Upper lobe of left lung (tissue), 6 donors: ENCODE measurements at regions not wholly inside any gene's neighbourhood (a gene's known extent, or its start where the extent isn't known, plus 50 kb on each side); places are given as distances from the start of the nearest gene placed in this dataset.

Source experiments
- ATAC-seq, 2 donors: fragments of 200-7000 bp; cut with Tn5 transposase; one replicate each; pipeline ENCODE4 v1.9.1; 2022; ENCODE audit warnings: mild to moderate bottlenecking in 2 of 2, moderate library complexity in 2 of 2; ENCODE audit not compliant: low FRiP score in 2 of 2
- DNase-seq, 2 donors: peaks; one replicate each; pipeline ENCODE4 v3.0.0-alpha.2; 2019 to 2020
- H3K27ac ChIP-seq, 4 donors: fragments of 200-600 bp; sonication (generic); one replicate each; pipeline ENCODE4 v1.5.1; 2016 to 2019
- H3K27me3 ChIP-seq, 4 donors: fragments of 200-600 bp; sonication (generic); one replicate each; pipeline ENCODE4 v1.5.1; 2017 to 2019
- H3K36me3 ChIP-seq, 4 donors: fragments of 200-600 bp; sonication (generic); one replicate each; pipeline ENCODE4 v1.5.1; 2016 to 2019
- H3K4me1 ChIP-seq, 4 donors: fragments of 200-600 bp; sonication (generic); one replicate each; pipeline ENCODE4 v1.5.1; 2018 to 2019
- H3K4me3 ChIP-seq, 4 donors: fragments of 200-600 bp; sonication (generic); one replicate each; pipeline ENCODE4 v1.5.1; 2017 to 2019; ENCODE audit warnings: mild to moderate bottlenecking in 2 of 4, moderate library complexity in 1 of 4
- H3K9me3 ChIP-seq, 4 donors: fragments of 200-600 bp; sonication (generic); one replicate each; pipeline ENCODE4 v1.5.1; 2018 to 2019
- EP300 ChIP-seq, 4 donors: sonication (generic); formaldehyde crosslinking; IDR thresholded peaks; one replicate each; pipeline ENCODE4 v1.5.1; 2017; ENCODE audit warnings: antibody characterized with exemption in 4 of 4, control low read depth in 2 of 4
- POLR2A ChIP-seq, 4 donors: fragments of 450-650 bp; IDR thresholded peaks; one replicate each; pipeline ENCODE4 v1.5.1; 2016 to 2017; ENCODE audit warnings: antibody characterized with exemption in 4 of 4, mild to moderate bottlenecking in 2 of 4
- POLR2AphosphoS5 ChIP-seq, 2 donors: sonication (generic); formaldehyde crosslinking; IDR thresholded peaks; one replicate each; pipeline ENCODE4 v1.5.1; 2017; ENCODE audit warnings: antibody characterized with exemption in 2 of 2
- WGBS, 2 donors: methylation state at CpG; one replicate each; pipeline ENCODE4 v1.1.5; 2017 to 2018; 5-methylcytosine and 5-hydroxymethylcytosine counted together
- TF ChIP-seq, protein P1 (sequence below), 6 experiments: fragments of 450-650 bp in 4 of 6; fragments of 200-600 bp in 2 of 6; sonication (generic) in 2 of 6; IDR thresholded peaks; one replicate each; pipeline ENCODE4 v1.5.1; 2016 to 2019; ENCODE audit warnings: antibody characterized with exemption in 6 of 6
- donor health status: DM: no; HTN: no; CAD: no; lungs with moderate emphysema.
- donor health status: DM: no; HTN: yes; CAD: no; lungs with severe emphysema.

DNA sequence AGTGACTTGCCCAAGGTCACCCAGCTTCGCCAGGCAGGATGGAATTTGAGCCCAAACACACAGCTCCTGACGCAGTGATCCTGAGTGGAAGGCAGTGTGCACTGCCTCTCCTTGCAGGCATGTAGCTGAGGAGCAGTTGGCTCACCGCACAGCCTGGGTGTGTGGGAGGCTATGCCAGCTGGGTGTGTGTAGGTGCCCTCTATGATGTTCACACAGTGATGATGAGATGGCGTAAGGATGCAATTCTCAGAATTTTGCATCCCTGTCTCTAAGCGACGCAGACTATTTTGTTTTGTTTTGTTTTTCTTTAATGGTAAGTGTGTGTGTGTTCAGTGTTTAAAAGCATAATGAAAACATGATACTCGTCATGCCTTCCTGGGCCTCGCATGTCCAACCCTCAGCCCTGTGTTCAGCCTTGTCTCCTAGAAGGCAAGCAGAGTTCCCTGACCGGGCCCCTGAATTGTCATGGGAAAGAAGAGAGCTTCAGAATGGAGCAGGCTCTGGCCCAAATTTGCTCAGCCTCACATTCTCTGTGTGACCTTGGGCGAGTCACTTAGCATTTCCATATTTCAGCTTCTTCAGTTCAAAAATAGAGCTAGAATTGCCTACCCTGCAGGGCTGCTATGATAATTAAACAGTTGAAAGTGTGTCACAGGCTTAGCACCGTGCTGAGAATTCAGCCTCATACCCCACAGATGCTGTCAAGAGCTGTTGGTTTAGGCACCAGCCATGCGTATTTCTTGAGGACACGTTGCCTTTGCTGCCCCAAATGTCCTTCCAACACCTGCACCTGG is 603.6 kb upstream of the RAB6C start:
- WGBS, 2 donors, result 82 to 91% methylated on average over 12 to 13 of the region's 13 CpGs

DNA sequence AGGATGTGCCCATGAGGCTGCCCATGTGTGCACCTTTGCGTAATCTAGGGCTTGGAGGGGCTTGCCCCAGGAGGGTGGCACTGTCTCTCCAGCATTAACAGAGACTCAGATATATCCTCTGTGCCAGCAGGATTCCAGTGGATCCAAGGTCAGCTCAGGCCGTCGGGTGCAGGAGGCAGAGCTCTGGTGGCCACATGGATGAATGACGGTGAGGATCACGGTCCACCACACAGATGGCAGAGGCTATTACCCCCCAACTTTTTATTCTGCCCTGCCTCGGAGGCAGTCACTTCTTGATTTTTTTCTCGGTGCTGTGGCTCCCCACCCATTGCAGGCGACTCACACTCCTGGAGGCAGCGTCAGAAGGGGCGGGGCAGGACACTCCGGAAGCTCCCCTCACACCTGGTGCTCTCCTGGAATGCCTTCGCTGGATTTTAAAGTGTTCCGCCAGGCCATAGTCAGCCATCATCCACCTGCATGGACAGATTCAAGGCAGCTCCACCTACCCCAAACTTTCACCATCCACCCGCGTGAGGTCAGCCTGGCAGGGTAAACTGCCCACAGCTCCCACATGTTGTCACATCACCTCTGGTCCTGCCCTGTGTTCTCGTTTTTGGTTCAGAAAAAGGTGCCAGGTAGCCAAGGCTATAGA is 602.9 kb upstream of the RAB6C start:
- Histone ChIP-seq H3K27ac (no peak overlapping the region), H3K27me3 (no peaks in the 10 kb centered on the region), H3K4me3 (no peak overlapping the region), H3K9me3 (no peaks in the 10 kb centered on the region), H3K36me3 (no peaks in the 10 kb centered on the region), H3K4me1 (no peaks in the 10 kb centered on the region)
- TF ChIP-seq POLR2A (IDR thresholded peaks at IDR 0.05) (no peak), EP300 (IDR thresholded peaks at IDR 0.05) (no peak), POLR2AphosphoS5 (IDR thresholded peaks at IDR 0.05) (no peak)
- TF ChIP-seq, protein P1, sequence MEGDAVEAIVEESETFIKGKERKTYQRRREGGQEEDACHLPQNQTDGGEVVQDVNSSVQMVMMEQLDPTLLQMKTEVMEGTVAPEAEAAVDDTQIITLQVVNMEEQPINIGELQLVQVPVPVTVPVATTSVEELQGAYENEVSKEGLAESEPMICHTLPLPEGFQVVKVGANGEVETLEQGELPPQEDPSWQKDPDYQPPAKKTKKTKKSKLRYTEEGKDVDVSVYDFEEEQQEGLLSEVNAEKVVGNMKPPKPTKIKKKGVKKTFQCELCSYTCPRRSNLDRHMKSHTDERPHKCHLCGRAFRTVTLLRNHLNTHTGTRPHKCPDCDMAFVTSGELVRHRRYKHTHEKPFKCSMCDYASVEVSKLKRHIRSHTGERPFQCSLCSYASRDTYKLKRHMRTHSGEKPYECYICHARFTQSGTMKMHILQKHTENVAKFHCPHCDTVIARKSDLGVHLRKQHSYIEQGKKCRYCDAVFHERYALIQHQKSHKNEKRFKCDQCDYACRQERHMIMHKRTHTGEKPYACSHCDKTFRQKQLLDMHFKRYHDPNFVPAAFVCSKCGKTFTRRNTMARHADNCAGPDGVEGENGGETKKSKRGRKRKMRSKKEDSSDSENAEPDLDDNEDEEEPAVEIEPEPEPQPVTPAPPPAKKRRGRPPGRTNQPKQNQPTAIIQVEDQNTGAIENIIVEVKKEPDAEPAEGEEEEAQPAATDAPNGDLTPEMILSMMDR (IDR thresholded peaks at IDR 0.05), result no peak
- 83 to 87% methylated on average over 14 to 15 of the region's 16 CpGs for WGBS, 2 donors
- DNase-seq (no peak), ATAC-seq (no peak)

More for the DNA sequence above, 603.6 kb upstream of the RAB6C start:
- DNase-seq (no peak), ATAC-seq (no peak)
- TF ChIP-seq EP300 (IDR thresholded peaks at IDR 0.05), result no peak
- no peak for TF ChIP-seq POLR2AphosphoS5 (IDR thresholded peaks at IDR 0.05)
- H3K27me3 ChIP-seq, result no peaks in the 10 kb centered on the region
- H3K27ac ChIP-seq, result no peak overlapping the region
- H3K4me3 ChIP-seq, result no peak overlapping the region
- H3K36me3 ChIP-seq, result no peaks in the 10 kb centered on the region
- H3K9me3 ChIP-seq, result no peaks in the 10 kb centered on the region
- no peaks in the 10 kb centered on the region for H3K4me1 ChIP-seq

GRCh38 chr2:129377078-129377469 is 602.4 kb upstream of the RAB6C start:
- ATAC-seq (no peak), DNase-seq (no peak)
- no peak overlapping the region for H3K4me3 ChIP-seq
- no peaks in the 10 kb centered on the region for H3K4me1 ChIP-seq
- no peaks in the 10 kb centered on the region for H3K27me3 ChIP-seq
- peaks cover 0 to 4% (median 0%) of the 10 kb centered on the region in 4 donors for H3K9me3 ChIP-seq
- no peak overlapping the region for H3K27ac ChIP-seq
- WGBS, 2 donors, result 92 to 100% methylated on average over 2 to 3 of the region's 4 CpGs
- H3K36me3 ChIP-seq, result no peaks in the 10 kb centered on the region
- TF ChIP-seq EP300 (IDR thresholded peaks at IDR 0.05), result no peak
- no peak for TF ChIP-seq POLR2A (IDR thresholded peaks at IDR 0.05)
- TF ChIP-seq POLR2AphosphoS5 (IDR thresholded peaks at IDR 0.05), result no peak
- TF ChIP-seq, protein P1 (IDR thresholded peaks at IDR 0.05), result no peak

DNA sequence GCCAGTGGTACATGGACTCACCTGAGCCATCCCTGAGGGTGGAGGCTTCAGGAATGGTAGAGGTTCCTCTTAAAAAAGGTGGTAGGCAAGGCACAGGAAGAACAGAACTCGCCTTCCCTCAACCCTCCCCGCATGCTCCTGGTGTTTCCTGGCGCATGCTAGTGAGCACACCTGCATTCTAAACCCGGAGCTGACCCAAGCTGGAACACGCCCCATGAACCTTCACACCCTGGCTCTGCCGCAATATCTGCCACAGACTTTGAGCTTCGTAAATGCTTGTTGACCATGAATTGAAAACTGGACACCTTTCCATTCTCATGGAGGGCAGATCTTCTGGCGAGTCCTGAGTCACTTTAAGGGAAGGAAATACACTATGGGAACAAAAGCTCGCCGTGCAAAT is 601.3 kb upstream of the RAB6C start:
- Histone ChIP-seq H3K36me3 (no peaks in the 10 kb centered on the region), H3K4me3 (no peak overlapping the region), H3K27me3 (no peaks in the 10 kb centered on the region), H3K9me3 (peaks cover 0 to 6% (median 0%) of the 10 kb centered on the region in 4 donors), H3K27ac (no peak overlapping the region), H3K4me1 (no peaks in the 10 kb centered on the region)
- DNase-seq (no peak), ATAC-seq (no peak)
- TF ChIP-seq EP300 (IDR thresholded peaks at IDR 0.05) (no peak), POLR2AphosphoS5 (IDR thresholded peaks at IDR 0.05) (no peak), POLR2A (IDR thresholded peaks at IDR 0.05) (no peak)
- TF ChIP-seq, protein P1 (IDR thresholded peaks at IDR 0.05), result no peak
- WGBS, 2 donors, result 86% methylated on average over 9 to 10 of the region's 10 CpGs

GRCh38 chr2:129379411-129379810 is 600.1 kb upstream of the RAB6C start:
- H3K36me3 ChIP-seq, result no peaks in the 10 kb centered on the region
- no peak overlapping the region for H3K27ac ChIP-seq
- peaks cover 0 to 6% (median 0%) of the 10 kb centered on the region in 4 donors for H3K9me3 ChIP-seq
- DNase-seq (peak in 1 of 2 donors; percentile 25), ATAC-seq (no peak)
- no peaks in the 10 kb centered on the region for H3K27me3 ChIP-seq
- TF ChIP-seq EP300 (IDR thresholded peaks at IDR 0.05) (no peak), POLR2A (IDR thresholded peaks at IDR 0.05) (no peak), POLR2AphosphoS5 (IDR thresholded peaks at IDR 0.05) (no peak)
- TF ChIP-seq, protein P1 (IDR thresholded peaks at IDR 0.05), result no peak
- no peaks in the 10 kb centered on the region for H3K4me1 ChIP-seq
- no peak overlapping the region for H3K4me3 ChIP-seq
- WGBS, 2 donors, result 55 to 60% methylated on average over 3 of the region's 3 CpGs
